HAP-1 (cell line): ENCODE measurements at regions not wholly inside any gene's neighbourhood (a gene's known extent, or its start where the extent isn't known, plus 50 kb on each side); places are given as distances from the start of the nearest gene placed in this dataset.
A peak's percentile ranks its signal among the peaks of the same experiment; 100 is the strongest.
"Not testable (repeated sequence)": the region's sequence is repeated elsewhere in the genome, so short reads cannot be mapped to it uniquely, and the experiment has no call there.

Experiments used
- DNase-seq, 2 experiments: peaks; one replicate each; pipeline ENCODE4 v3.0.0-alpha.2; 2016 to 2020; ENCODE audit warnings: low spot score in 2 of 2
- H3K27me3 ChIP-seq: fragments of 250-450 bp; sonication (Bioruptor Pico); 2 replicates; pipeline ENCODE4 v1.5.1; 2020; ENCODE audit warnings: low read depth, mild to moderate bottlenecking, moderate library complexity
- H3K36me3 ChIP-seq: fragments of 250-450 bp; sonication (Bioruptor Pico); replicated peaks from 2 replicates; pipeline ENCODE4 v1.5.1; 2020; ENCODE audit warnings: mild to moderate bottlenecking
- H3K4me1 ChIP-seq: fragments of 250-450 bp; sonication (Bioruptor Pico); 2 replicates; pipeline ENCODE4 v1.5.1; 2020; ENCODE audit warnings: mild to moderate bottlenecking
- H3K4me3 ChIP-seq: fragments of 250-450 bp; sonication (Bioruptor Pico); 2 replicates; pipeline ENCODE4 v1.5.1; 2020; ENCODE audit warnings: mild to moderate bottlenecking, moderate library complexity
- H3K9me3 ChIP-seq: fragments of 250-450 bp; sonication (Bioruptor Pico); 2 replicates; pipeline ENCODE4 v1.5.1; 2020; ENCODE audit warnings: mild to moderate bottlenecking, moderate library complexity
- in situ Hi-C: fragments of 300-500 bp; cut with MboI; formaldehyde crosslinking; loops from 3 replicates; pipeline ENCODE4 v1.14.3; 2020; ENCODE audit warnings: low sequenced_read_pairs, inconsistent platforms, mixed read lengths

DNA sequence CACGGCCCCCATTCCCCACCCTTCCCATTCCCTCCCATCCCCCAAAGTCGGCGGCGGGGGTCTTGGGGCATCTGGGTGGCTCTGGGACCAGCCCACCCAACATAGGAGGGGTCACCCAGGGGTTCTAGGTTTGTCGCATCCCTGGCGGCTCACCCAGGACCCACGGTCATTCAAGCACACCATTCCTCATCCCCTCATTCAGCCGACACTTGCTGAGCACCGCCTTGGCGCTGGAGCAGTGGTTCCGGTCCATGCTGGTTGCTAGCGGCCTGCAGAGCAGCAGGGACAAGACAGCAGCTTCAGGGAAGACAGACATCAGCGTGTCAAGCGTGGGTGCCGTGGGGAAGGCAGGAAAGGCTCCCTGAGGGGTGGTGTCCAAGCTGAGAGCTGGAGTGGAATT lies 50.5 kb upstream of the OTOS start:
- Histone ChIP-seq H3K9me3 (no peaks in the 10 kb centered on the region), H3K27me3 (peaks cover 21% of the 10 kb centered on the region), H3K4me3 (no peak overlapping the region), H3K4me1 (peaks cover 2% of the 10 kb centered on the region; the same call in 1 of the 2 replicates), H3K36me3 (no peaks in the 10 kb centered on the region)
- DNase-seq = no peak
- in situ Hi-C loops = no loop called here

GRCh38 chr2:240192661-240193060 lies 52.2 kb upstream of the OTOS start:
- Histone ChIP-seq H3K4me3 (no peak overlapping the region), H3K27me3 (peaks cover 14% of the 10 kb centered on the region), H3K9me3 (no peaks in the 10 kb centered on the region), H3K4me1 (peaks cover 2% of the 10 kb centered on the region; the same call in 1 of the 2 replicates), H3K36me3 (no peaks in the 10 kb centered on the region)
- in situ Hi-C loops = no loop called here
- no peak for DNase-seq

- H3K4me1 ChIP-seq, H3K36me3 ChIP-seq, H3K9me3 ChIP-seq, H3K27me3 ChIP-seq, H3K4me3 ChIP-seq, in situ Hi-C loops: not testable (repeated sequence)
- DNase-seq = peak; percentile 8 to 56
Measured at GRCh38 chr2:240194341-240194762, 53.9 kb upstream of the OTOS start.

- H3K36me3 ChIP-seq = no peaks in the 10 kb centered on the region
- no peak overlapping the region for H3K4me3 ChIP-seq
- no peaks in the 10 kb centered on the region for H3K9me3 ChIP-seq
- peaks cover 7% of the 10 kb centered on the region for H3K27me3 ChIP-seq
- in situ Hi-C loops = no loop called here
- no peak for DNase-seq
- peaks cover 2% of the 10 kb centered on the region; the same call in 1 of the 2 replicates for H3K4me1 ChIP-seq
Measured at GRCh38 chr2:240195316-240195861, 54.9 kb upstream of the OTOS start.

- Histone ChIP-seq H3K9me3 (no peaks in the 10 kb centered on the region), H3K4me3 (no peak overlapping the region), H3K27me3 (peaks cover 7% of the 10 kb centered on the region; the same call in 1 of the 2 replicates), H3K4me1 (peaks cover 2% of the 10 kb centered on the region; the same call in 1 of the 2 replicates), H3K36me3 (no peaks in the 10 kb centered on the region)
- in situ Hi-C loops = no loop called here
- peak in 1 of 2 experiments; percentile 3 for DNase-seq
Measured at GRCh38 chr2:240196716-240197461, 56.4 kb upstream of the OTOS start.

GRCh38 chr2:240197462-240198139 lies 57.1 kb upstream of the OTOS start:
- Histone ChIP-seq H3K4me3 (no peak overlapping the region), H3K27me3 (peaks cover 11% of the 10 kb centered on the region; the same call in 1 of the 2 replicates), H3K9me3 (no peaks in the 10 kb centered on the region), H3K4me1 (peaks cover 2% of the 10 kb centered on the region; the same call in 1 of the 2 replicates), H3K36me3 (no peaks in the 10 kb centered on the region)
- peak in 1 of 2 experiments; percentile 3 for DNase-seq
- in situ Hi-C loops = no loop called here

- no peaks in the 10 kb centered on the region for H3K36me3 ChIP-seq
- H3K9me3 ChIP-seq = no peaks in the 10 kb centered on the region
- peaks cover 14% of the 10 kb centered on the region; the same call in 1 of the 2 replicates for H3K27me3 ChIP-seq
- DNase-seq = peak in 1 of 2 experiments; percentile 2
- H3K4me1 ChIP-seq = peaks cover 2% of the 10 kb centered on the region; the same call in 1 of the 2 replicates
- in situ Hi-C loops = no loop called here
- no peak overlapping the region for H3K4me3 ChIP-seq
Measured at GRCh38 chr2:240198226-240198625, 57.8 kb upstream of the OTOS start.

DNA sequence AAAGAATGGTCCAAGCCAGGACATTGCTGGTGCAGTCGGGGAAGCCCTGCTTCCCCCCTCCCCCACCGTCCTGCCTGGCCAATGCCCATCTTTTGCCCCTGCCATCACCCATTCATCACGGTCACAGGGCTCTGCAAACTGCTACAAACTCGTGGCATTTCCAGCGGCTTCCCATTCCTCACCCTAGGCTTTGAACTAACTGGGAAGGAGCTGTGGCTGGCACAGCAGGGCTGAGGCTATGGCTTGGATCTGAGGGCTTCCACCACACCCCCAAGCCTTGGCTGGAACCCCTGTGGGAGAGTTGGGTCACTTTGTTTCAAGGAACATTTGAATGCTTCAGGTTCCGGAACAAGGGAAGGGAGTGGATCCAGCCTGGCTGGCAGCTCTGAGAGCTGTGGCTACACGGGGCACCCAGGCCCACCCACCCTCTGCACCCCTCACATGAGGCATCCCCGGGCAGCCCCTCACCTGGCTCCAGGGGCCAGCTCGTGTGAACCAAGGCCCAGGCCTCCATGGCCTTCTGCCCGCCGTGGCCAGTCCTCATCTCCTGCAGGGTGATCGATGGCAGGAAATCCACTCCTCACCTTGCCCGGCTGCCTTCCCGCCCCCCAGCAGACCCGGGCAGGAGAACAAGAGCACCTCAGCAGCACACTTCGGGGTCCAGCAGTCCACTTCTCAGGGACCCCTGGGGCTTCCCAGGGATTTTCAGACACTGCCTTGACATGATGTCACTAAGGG lies 58.8 kb upstream of the OTOS start:
- H3K4me3 ChIP-seq = no peak overlapping the region
- H3K27me3 ChIP-seq = peaks cover 20% of the 10 kb centered on the region
- no peaks in the 10 kb centered on the region for H3K9me3 ChIP-seq
- in situ Hi-C loops = no loop called here
- peak in 1 of 2 experiments; percentile 3 for DNase-seq
- H3K4me1 ChIP-seq = peaks cover 2% of the 10 kb centered on the region; the same call in 1 of the 2 replicates
- H3K36me3 ChIP-seq = no peaks in the 10 kb centered on the region

- H3K36me3 ChIP-seq = no peaks in the 10 kb centered on the region
- no peak overlapping the region for H3K4me3 ChIP-seq
- in situ Hi-C loops = no loop called here
- peak in 1 of 2 experiments; percentile 6 for DNase-seq
- no peaks in the 10 kb centered on the region for H3K9me3 ChIP-seq
- H3K4me1 ChIP-seq = no peaks in the 10 kb centered on the region
- peaks cover 20% of the 10 kb centered on the region for H3K27me3 ChIP-seq
Measured at GRCh38 chr2:240200230-240201051, 60.0 kb upstream of the OTOS start.

DNA sequence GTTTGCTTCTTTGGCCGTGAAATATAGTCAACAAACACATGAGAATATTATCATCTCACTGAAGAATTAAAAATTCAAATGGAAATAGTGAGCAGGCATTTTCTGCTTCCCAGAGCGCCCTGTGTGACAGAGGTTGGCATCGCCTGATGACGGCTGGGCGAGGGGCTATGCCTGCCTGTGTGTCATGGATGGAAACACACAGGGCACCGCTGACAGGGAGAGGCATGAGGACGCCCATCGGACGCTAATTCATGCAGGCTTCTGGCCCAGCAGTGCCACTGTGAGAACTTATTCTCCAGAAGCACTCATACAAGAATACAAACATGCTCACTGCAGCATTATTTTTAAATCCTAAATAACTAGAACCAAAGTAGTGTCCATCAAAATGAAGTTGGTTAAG lies 61.4 kb upstream of the OTOS start:
- no peaks in the 10 kb centered on the region for H3K4me1 ChIP-seq
- DNase-seq = no peak
- in situ Hi-C loops = no loop called here
- H3K36me3 ChIP-seq = no peaks in the 10 kb centered on the region
- H3K4me3 ChIP-seq = no peak overlapping the region
- H3K27me3 ChIP-seq = peaks cover 20% of the 10 kb centered on the region
- no peaks in the 10 kb centered on the region for H3K9me3 ChIP-seq

DNA sequence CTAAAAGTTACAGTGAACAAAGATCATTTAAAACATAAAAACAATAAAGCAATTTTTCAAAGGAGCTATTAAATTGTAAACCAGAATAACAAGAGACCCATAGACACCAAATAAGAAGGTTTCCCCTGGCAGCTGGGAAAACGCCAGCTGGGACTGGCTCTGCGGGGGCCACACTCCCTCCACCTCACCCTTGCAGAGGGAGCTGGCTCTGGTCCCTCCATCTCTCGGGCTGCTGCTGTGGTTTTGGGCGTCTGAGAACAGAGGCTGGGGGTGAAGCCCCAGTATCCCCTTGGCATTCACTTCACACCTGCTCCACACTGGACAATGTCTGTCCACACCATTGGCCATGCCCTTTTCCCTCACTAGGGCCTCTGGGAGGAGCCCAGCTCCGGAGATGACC lies 62.1 kb upstream of the OTOS start:
- Histone ChIP-seq H3K27me3 (peaks cover 20% of the 10 kb centered on the region), H3K4me1 (no peaks in the 10 kb centered on the region), H3K9me3 (no peaks in the 10 kb centered on the region), H3K36me3 (no peaks in the 10 kb centered on the region), H3K4me3 (no peak overlapping the region)
- no peak for DNase-seq
- in situ Hi-C loops = no loop called here

DNA sequence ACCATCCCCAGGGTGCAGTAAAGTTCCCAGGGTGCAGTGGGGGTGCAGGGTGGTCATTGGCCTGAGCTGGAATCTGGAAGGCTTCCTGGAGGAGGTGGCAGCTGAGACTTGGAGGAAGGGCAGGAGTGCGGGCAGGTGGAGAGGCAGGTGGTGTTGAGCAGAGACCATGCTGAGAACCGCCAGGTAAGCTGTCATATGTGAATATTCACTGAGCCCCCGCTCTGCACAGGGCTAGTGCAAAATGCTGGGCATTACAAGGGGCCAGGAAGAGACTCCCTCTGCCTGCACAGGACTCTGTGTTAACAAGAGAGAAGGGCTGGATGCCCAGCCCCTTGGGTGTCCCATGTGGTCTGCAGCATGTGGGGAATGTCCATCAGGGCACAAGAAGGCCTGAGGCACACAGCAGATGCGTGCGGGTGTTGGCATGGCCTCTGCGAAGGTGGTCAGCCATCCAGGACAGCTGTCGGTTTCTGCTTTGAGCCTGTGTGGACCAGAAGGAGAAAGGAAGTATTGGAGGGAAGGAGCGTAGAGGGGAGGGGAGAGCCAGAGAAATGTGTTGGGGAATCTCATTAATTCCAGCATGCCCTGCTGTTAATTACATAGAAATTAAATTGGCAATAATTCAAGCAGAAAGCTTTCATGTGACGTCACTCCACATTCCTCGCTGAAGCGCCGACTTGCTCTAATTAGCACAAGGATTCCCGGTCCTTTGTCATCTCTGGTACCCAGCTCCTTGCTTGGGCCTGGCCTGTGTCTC lies 62.8 kb upstream of the OTOS start:
- no peak for DNase-seq
- Histone ChIP-seq H3K27me3 (peaks cover 20% of the 10 kb centered on the region), H3K4me3 (no peak overlapping the region), H3K4me1 (no peaks in the 10 kb centered on the region), H3K36me3 (no peaks in the 10 kb centered on the region), H3K9me3 (no peaks in the 10 kb centered on the region)
- in situ Hi-C loops = no loop called here
